ENCODE measurements at regions not wholly inside any gene's neighbourhood (a gene's known extent, or its start where the extent isn't known, plus 50 kb on each side); places are given as distances from the start of the nearest gene placed in this dataset.
"Not testable (repeated sequence)": the region's sequence is repeated elsewhere in the genome, so short reads cannot be mapped to it uniquely, and the experiment has no call there.

- no peaks in the 10 kb centered on the region for H3K36me3 ChIP-seq (ENCODE audit: insufficient read depth, low read length)
- H4K20me1 ChIP-seq (ENCODE audit: insufficient read depth, low read depth, low read length) = no peaks in the 10 kb centered on the region
- H3K9me2 ChIP-seq (replicated peaks; ENCODE audit: insufficient read depth, low read length) = no peaks in the 10 kb centered on the region
- no peak for DNase-seq
- no peaks in the 10 kb centered on the region for H3K27me3 ChIP-seq (ENCODE audit: low read length)
- H3K27ac ChIP-seq (ENCODE audit: low read length) = no peak overlapping the region
- no peaks in the 10 kb centered on the region for H3K79me2 ChIP-seq (ENCODE audit: low read length)
- no peak overlapping the region for H3K9ac ChIP-seq (ENCODE audit: low read length)
- H3K9me3 ChIP-seq (ENCODE audit: low read length) = peaks cover 60% of the 10 kb centered on the region
- H2AFZ ChIP-seq (ENCODE audit: low read length) = no peak overlapping the region
- no peak overlapping the region for H3K4me2 ChIP-seq (ENCODE audit: low read depth, low read length, poor library complexity, severe bottlenecking)
- H3K4me3 ChIP-seq (ENCODE audit: low read length) = no peak overlapping the region
- H3K4me1 ChIP-seq (ENCODE audit: low read length) = no peaks in the 10 kb centered on the region
These were observed 311.0 kb downstream of the NOVA1 start for GRCh38 chr14:26286913-26287205.

DNA sequence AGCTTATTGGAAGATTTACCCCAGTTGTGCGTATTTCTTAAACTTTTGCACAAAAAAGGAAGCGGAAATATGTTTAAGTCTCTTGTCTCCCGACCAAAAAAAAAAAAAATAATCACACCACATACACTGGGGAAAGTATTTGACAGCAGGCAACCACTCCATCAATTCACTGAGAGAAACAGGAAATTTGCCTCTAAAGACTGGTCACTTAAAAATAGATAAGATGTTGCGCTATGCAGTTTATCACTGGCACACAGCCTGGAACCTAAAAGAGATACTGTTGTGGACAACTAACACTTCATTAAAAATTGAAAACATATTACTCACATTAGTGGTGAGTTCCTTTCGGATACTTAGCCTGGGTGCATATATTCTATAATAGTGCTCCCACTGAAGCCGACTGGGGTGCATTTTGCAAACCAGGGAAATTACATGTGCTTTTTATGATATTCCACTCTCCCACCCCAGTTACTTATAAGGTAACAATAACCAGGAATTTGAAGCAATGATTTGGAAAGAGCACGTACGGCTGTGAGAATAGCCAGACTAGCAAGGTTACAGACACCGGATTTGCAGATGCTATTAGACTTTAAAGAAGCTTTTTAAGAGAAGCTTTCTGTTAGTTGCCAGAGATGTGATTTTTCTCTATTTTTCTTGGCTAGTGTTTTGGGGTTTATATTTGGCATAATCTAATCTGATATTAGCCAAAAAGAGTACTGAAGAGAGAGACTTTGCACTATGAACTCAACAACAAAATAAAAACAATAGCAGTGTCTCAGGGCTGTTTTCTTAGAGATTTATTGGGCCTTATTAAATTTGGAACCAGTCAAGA is 311.5 kb downstream of the NOVA1 start:
- H3K27me3 ChIP-seq (ENCODE audit: low read length) = no peaks in the 10 kb centered on the region
- H3K9me3 ChIP-seq (ENCODE audit: low read length) = peaks cover 64% of the 10 kb centered on the region
- no peaks in the 10 kb centered on the region for H3K4me1 ChIP-seq (ENCODE audit: low read length)
- H4K20me1 ChIP-seq (ENCODE audit: insufficient read depth, low read depth, low read length) = no peaks in the 10 kb centered on the region
- no peaks in the 10 kb centered on the region for H3K79me2 ChIP-seq (ENCODE audit: low read length)
- no peak overlapping the region for H3K4me2 ChIP-seq (ENCODE audit: low read depth, low read length, poor library complexity, severe bottlenecking)
- no peak overlapping the region for H3K9ac ChIP-seq (ENCODE audit: low read length)
- H3K27ac ChIP-seq (ENCODE audit: low read length) = no peak overlapping the region
- H3K9me2 ChIP-seq (replicated peaks; ENCODE audit: insufficient read depth, low read length) = no peaks in the 10 kb centered on the region
- no peak overlapping the region for H2AFZ ChIP-seq (ENCODE audit: low read length)
- H3K4me3 ChIP-seq (ENCODE audit: low read length) = no peak overlapping the region
- no peaks in the 10 kb centered on the region for H3K36me3 ChIP-seq (ENCODE audit: insufficient read depth, low read length)
- DNase-seq = no peak

- Histone ChIP-seq H3K9me3 (ENCODE audit: low read length) (peaks cover 60% of the 10 kb centered on the region), H3K4me1 (ENCODE audit: low read length) (no peaks in the 10 kb centered on the region), H3K27me3 (ENCODE audit: low read length) (no peaks in the 10 kb centered on the region), H4K20me1 (ENCODE audit: insufficient read depth, low read depth, low read length) (no peaks in the 10 kb centered on the region), H3K79me2 (ENCODE audit: low read length) (no peaks in the 10 kb centered on the region), H3K9ac (ENCODE audit: low read length) (no peak overlapping the region), H3K36me3 (ENCODE audit: insufficient read depth, low read length) (no peaks in the 10 kb centered on the region), H3K4me3 (ENCODE audit: low read length) (no peak overlapping the region), H3K9me2 (replicated peaks; ENCODE audit: insufficient read depth, low read length) (no peaks in the 10 kb centered on the region), H3K4me2 (ENCODE audit: low read depth, low read length, poor library complexity, severe bottlenecking) (no peak overlapping the region), H2AFZ (ENCODE audit: low read length) (no peak overlapping the region), H3K27ac (ENCODE audit: low read length) (no peak overlapping the region)
- no peak for DNase-seq
These were observed 315.3 kb downstream of the NOVA1 start for GRCh38 chr14:26282578-26282977.

DNA sequence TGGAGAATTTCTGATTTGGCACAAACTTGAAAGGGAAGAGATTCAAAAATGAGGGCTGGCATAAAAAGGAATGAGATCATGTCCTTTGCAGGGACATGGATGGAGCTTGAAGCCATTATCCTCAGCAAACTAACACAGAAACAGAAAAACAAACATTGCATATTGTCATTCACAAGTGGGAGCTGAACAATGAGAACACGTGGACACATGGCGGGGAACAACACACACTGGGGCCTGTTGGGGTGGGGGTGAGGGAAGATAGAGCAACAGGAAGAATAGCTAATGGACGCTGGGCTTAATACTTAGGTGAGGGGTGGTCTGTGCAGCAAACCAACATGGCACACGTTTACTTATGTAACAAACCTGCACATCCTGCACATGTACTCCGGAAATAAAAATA is 315.8 kb downstream of the NOVA1 start:
- H3K27me3 ChIP-seq (ENCODE audit: low read length); H3K27ac ChIP-seq (ENCODE audit: low read length); H2AFZ ChIP-seq (ENCODE audit: low read length); H4K20me1 ChIP-seq (ENCODE audit: insufficient read depth, low read depth, low read length); H3K4me2 ChIP-seq (ENCODE audit: low read depth, low read length, poor library complexity, severe bottlenecking); H3K79me2 ChIP-seq (ENCODE audit: low read length); H3K4me1 ChIP-seq (ENCODE audit: low read length); H3K9ac ChIP-seq (ENCODE audit: low read length); H3K9me2 ChIP-seq (replicated peaks; ENCODE audit: insufficient read depth, low read length); H3K36me3 ChIP-seq (ENCODE audit: insufficient read depth, low read length); H3K4me3 ChIP-seq (ENCODE audit: low read length); DNase-seq: not testable (repeated sequence)
- peaks cover 57% of the 10 kb centered on the region for H3K9me3 ChIP-seq (ENCODE audit: low read length)

- no peak overlapping the region for H3K27ac ChIP-seq (ENCODE audit: low read length)
- H3K9me3 ChIP-seq (ENCODE audit: low read length) = peaks cover 62% of the 10 kb centered on the region
- H3K79me2 ChIP-seq (ENCODE audit: low read length) = no peaks in the 10 kb centered on the region
- no peaks in the 10 kb centered on the region for H3K4me1 ChIP-seq (ENCODE audit: low read length)
- no peak overlapping the region for H2AFZ ChIP-seq (ENCODE audit: low read length)
- H4K20me1 ChIP-seq (ENCODE audit: insufficient read depth, low read depth, low read length) = no peaks in the 10 kb centered on the region
- no peak overlapping the region for H3K4me3 ChIP-seq (ENCODE audit: low read length)
- no peak for DNase-seq
- no peaks in the 10 kb centered on the region for H3K27me3 ChIP-seq (ENCODE audit: low read length)
- H3K9me2 ChIP-seq (replicated peaks; ENCODE audit: insufficient read depth, low read length) = no peaks in the 10 kb centered on the region
- H3K4me2 ChIP-seq (ENCODE audit: low read depth, low read length, poor library complexity, severe bottlenecking) = no peak overlapping the region
- H3K9ac ChIP-seq (ENCODE audit: low read length) = no peak overlapping the region
- H3K36me3 ChIP-seq (ENCODE audit: insufficient read depth, low read length) = no peaks in the 10 kb centered on the region
These were observed 316.4 kb downstream of the NOVA1 start for GRCh38 chr14:26281280-26281998.

DNA sequence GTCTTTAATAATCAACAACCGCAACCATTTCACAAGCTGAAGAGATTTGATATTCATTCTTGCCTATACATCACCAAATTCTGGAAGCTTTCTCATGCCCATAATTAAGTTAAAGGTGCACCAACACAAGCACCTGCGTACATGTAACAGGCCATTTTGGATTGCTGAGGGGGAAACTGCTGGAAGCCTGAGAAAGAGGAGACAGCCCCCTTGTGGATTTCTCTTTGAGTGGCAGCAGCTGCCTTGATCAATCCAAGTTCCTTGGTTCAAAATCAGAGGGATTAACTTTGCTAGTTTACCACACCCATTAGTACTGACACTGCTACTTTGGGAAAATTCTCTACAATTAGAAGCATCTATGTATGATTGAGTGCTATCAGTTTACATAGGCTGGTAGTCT is 321.1 kb downstream of the NOVA1 start:
- Histone ChIP-seq H4K20me1 (ENCODE audit: insufficient read depth, low read depth, low read length) (no peaks in the 10 kb centered on the region), H3K36me3 (ENCODE audit: insufficient read depth, low read length) (no peaks in the 10 kb centered on the region), H3K27me3 (ENCODE audit: low read length) (no peaks in the 10 kb centered on the region), H3K4me2 (ENCODE audit: low read depth, low read length, poor library complexity, severe bottlenecking) (no peak overlapping the region), H3K79me2 (ENCODE audit: low read length) (no peaks in the 10 kb centered on the region), H2AFZ (ENCODE audit: low read length) (no peak overlapping the region), H3K9me3 (ENCODE audit: low read length) (peaks cover 66% of the 10 kb centered on the region), H3K9ac (ENCODE audit: low read length) (no peak overlapping the region), H3K9me2 (replicated peaks; ENCODE audit: insufficient read depth, low read length) (no peaks in the 10 kb centered on the region), H3K27ac (ENCODE audit: low read length) (no peak overlapping the region), H3K4me3 (ENCODE audit: low read length) (no peak overlapping the region), H3K4me1 (ENCODE audit: low read length) (no peaks in the 10 kb centered on the region)
- peak; percentile 62 for DNase-seq

- Histone ChIP-seq H3K27ac (ENCODE audit: low read length) (no peak overlapping the region), H3K4me2 (ENCODE audit: low read depth, low read length, poor library complexity, severe bottlenecking) (no peak overlapping the region), H3K79me2 (ENCODE audit: low read length) (no peaks in the 10 kb centered on the region), H3K36me3 (ENCODE audit: insufficient read depth, low read length) (no peaks in the 10 kb centered on the region), H3K9me3 (ENCODE audit: low read length) (peaks cover 67% of the 10 kb centered on the region), H4K20me1 (ENCODE audit: insufficient read depth, low read depth, low read length) (no peaks in the 10 kb centered on the region), H3K4me3 (ENCODE audit: low read length) (no peak overlapping the region), H3K9me2 (replicated peaks; ENCODE audit: insufficient read depth, low read length) (no peaks in the 10 kb centered on the region), H3K4me1 (ENCODE audit: low read length) (no peaks in the 10 kb centered on the region), H3K27me3 (ENCODE audit: low read length) (no peaks in the 10 kb centered on the region), H2AFZ (ENCODE audit: low read length) (no peak overlapping the region), H3K9ac (ENCODE audit: low read length) (no peak overlapping the region)
- peak; percentile 17 for DNase-seq
These were observed 332.6 kb downstream of the NOVA1 start for GRCh38 chr14:26265170-26265685.

DNA sequence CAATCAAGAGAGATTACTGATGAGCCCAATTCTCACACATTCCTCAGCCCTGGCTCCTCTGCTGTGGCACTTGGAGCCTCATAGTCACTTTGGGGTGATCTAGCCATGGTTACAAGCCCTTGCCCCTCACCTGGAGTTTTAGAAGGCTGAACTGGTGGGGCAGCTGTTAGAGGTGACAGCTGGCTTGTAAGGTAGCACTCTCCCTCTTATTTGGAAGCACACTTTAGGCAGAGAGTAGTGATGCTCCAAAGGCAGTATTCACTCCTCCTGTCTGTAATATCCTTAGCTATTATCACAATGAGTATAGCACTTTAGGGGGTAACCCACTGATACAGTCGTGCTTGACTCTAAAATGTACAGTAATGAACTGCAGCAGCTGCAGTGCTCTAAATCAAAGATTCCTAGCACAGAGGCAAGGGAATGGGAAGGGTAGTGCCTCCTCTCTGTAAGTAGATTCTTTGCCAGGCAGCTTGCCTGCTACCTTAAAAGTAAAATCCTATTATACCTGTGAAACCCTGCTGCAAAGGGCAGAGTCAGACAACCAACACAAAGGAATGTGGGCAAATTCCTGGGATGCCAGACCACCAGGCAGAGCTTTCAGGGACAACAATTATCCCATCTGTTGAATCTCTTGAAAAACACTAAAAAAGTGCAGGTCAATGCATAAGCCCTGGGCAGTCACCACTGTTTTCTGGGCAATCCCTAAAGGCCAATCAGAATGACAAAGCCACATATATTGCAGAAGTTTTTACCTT is 336.3 kb downstream of the NOVA1 start:
- Histone ChIP-seq H4K20me1 (ENCODE audit: insufficient read depth, low read depth, low read length) (no peaks in the 10 kb centered on the region), H3K36me3 (ENCODE audit: insufficient read depth, low read length) (no peaks in the 10 kb centered on the region), H3K4me3 (ENCODE audit: low read length) (no peak overlapping the region), H3K4me2 (ENCODE audit: low read depth, low read length, poor library complexity, severe bottlenecking) (no peak overlapping the region), H3K79me2 (ENCODE audit: low read length) (no peaks in the 10 kb centered on the region), H3K4me1 (ENCODE audit: low read length) (no peaks in the 10 kb centered on the region), H2AFZ (ENCODE audit: low read length) (no peak overlapping the region), H3K9ac (ENCODE audit: low read length) (no peak overlapping the region), H3K27ac (ENCODE audit: low read length) (no peak overlapping the region), H3K9me3 (ENCODE audit: low read length) (peaks cover 71% of the 10 kb centered on the region), H3K27me3 (ENCODE audit: low read length) (no peaks in the 10 kb centered on the region), H3K9me2 (replicated peaks; ENCODE audit: insufficient read depth, low read length) (no peaks in the 10 kb centered on the region)
- DNase-seq = peak; percentile 28

Data from Karpas-422 (cell line).